ENCODE measurements at regions not wholly inside any gene's neighbourhood (a gene's known extent, or its start where the extent isn't known, plus 50 kb on each side); places are given as distances from the start of the nearest gene placed in this dataset.

- 100% methylated on average over 1 of the region's 6 CpGs for WGBS (ENCODE audit: insufficient coverage)
Observed at GRCh38 chr5:68872088-68872839, 221.6 kb upstream of the SLC30A5 start.

DNA sequence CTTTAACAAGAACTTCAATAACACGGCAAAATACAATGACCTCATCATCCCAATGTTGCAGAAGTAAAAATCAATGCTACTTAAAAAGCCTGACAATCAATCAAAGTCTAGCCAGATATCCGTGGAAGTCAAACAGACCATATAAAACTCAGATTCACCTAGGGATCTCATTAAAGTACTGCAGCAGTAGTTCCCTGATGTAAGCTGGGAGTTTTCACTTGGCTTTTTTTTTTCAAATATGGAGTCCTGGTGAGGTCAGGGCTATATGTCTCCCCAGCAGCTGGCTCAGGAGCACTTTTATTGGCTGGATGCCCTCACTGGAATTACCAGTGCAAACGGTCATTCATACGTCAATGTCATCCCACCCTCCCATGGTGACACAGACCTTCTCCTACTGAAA is 220.6 kb upstream of the SLC30A5 start:
- Histone ChIP-seq H3K9me3 (replicated peaks in 1 of 2; ENCODE audit: control insufficient read depth in 1 of 2, insufficient read depth in 1 of 2, low read length in 2 of 2) (no peaks in the 10 kb centered on the region), H3K27ac (ENCODE audit: low read depth in 1 of 2, low read length in 2 of 2) (no peak overlapping the region), H2AFZ (ENCODE audit: insufficient read depth, low read depth, low read length, poor library complexity, severe bottlenecking) (no peak overlapping the region), H3K4me2 (replicated peaks; ENCODE audit: extremely low read depth, low read length, poor library complexity, severe bottlenecking) (no peak overlapping the region), H3K27me3 (ENCODE audit: control insufficient read depth in 2 of 2, insufficient read depth in 2 of 2, low read length in 2 of 2) (no peaks in the 10 kb centered on the region), H3K4me1 (ENCODE audit: control insufficient read depth in 1 of 2, insufficient read depth in 2 of 2, low read length in 2 of 2) (no peaks in the 10 kb centered on the region), H3K79me2 (ENCODE audit: insufficient read depth, low read length) (no peaks in the 10 kb centered on the region), H3K36me3 (replicated peaks in 1 of 2; ENCODE audit: control insufficient read depth in 1 of 2, insufficient read depth in 2 of 2, low read length in 2 of 2) (no peaks in the 10 kb centered on the region), H3K9ac (ENCODE audit: insufficient read depth, low read length, poor library complexity, severe bottlenecking) (no peak overlapping the region), H4K20me1 (ENCODE audit: insufficient read depth, low read length) (no peaks in the 10 kb centered on the region), H3K4me3 (replicated peaks in 1 of 3; ENCODE audit: low read depth in 2 of 3, low read length in 3 of 3) (no peak overlapping the region)
- no peaks in the 10 kb centered on the region for H3K36me3 Mint-ChIP-seq
- H3K9me3 Mint-ChIP-seq: peaks cover 0 to 5% (median 1%) of the 10 kb centered on the region in 7 donors
- H3K4me1 Mint-ChIP-seq: no peaks in the 10 kb centered on the region
- no peak overlapping the region for H3K4me3 Mint-ChIP-seq
- no CpG with 5 or more reads among the region's 4 CpGs for WGBS (ENCODE audit: insufficient coverage)
- H3K27ac Mint-ChIP-seq: no peak overlapping the region
- TF ChIP-seq CTCF (IDR thresholded peaks at IDR 0.05): no peak
- H3K27me3 Mint-ChIP-seq (ENCODE audit: low read depth in 3 of 3): peaks cover 0 to 2% (median 0%) of the 10 kb centered on the region in 3 donors
- no peak for DNase-seq
- intact Hi-C loops (cut with micrococcal nuclease): no loop called here

More at GRCh38 chr5:68872088-68872839, 221.6 kb upstream of the SLC30A5 start:
- no peak overlapping the region for H3K4me3 Mint-ChIP-seq
- no peak for DNase-seq
- H4K20me1 ChIP-seq (ENCODE audit: insufficient read depth, low read length): no peaks in the 10 kb centered on the region
- no peak overlapping the region for H3K9ac ChIP-seq (ENCODE audit: insufficient read depth, low read length, poor library complexity, severe bottlenecking)
- no peaks in the 10 kb centered on the region for H3K4me1 Mint-ChIP-seq
- H3K36me3 Mint-ChIP-seq: no peaks in the 10 kb centered on the region
- no peaks in the 10 kb centered on the region for H3K27me3 ChIP-seq (ENCODE audit: control insufficient read depth in 2 of 2, insufficient read depth in 2 of 2, low read length in 2 of 2)
- no peaks in the 10 kb centered on the region for H3K79me2 ChIP-seq (ENCODE audit: insufficient read depth, low read length)
- H3K27me3 Mint-ChIP-seq (ENCODE audit: low read depth in 3 of 3): peaks cover 0 to 2% (median 1%) of the 10 kb centered on the region in 3 donors
- no peaks in the 10 kb centered on the region for H3K4me1 ChIP-seq (ENCODE audit: control insufficient read depth in 1 of 2, insufficient read depth in 2 of 2, low read length in 2 of 2)
- H3K36me3 ChIP-seq (replicated peaks in 1 of 2; ENCODE audit: control insufficient read depth in 1 of 2, insufficient read depth in 2 of 2, low read length in 2 of 2): no peaks in the 10 kb centered on the region
- no peak overlapping the region for H2AFZ ChIP-seq (ENCODE audit: insufficient read depth, low read depth, low read length, poor library complexity, severe bottlenecking)
- H3K27ac Mint-ChIP-seq: no peak overlapping the region
- H3K4me3 ChIP-seq (replicated peaks in 1 of 3; ENCODE audit: low read depth in 2 of 3, low read length in 3 of 3): no peak overlapping the region
- H3K9me3 ChIP-seq (replicated peaks in 1 of 2; ENCODE audit: control insufficient read depth in 1 of 2, insufficient read depth in 1 of 2, low read length in 2 of 2): no peaks in the 10 kb centered on the region
- TF ChIP-seq CTCF (IDR thresholded peaks at IDR 0.05): no peak
- H3K9me3 Mint-ChIP-seq: peaks cover 0 to 5% (median 1%) of the 10 kb centered on the region in 7 donors
- no peak overlapping the region for H3K4me2 ChIP-seq (replicated peaks; ENCODE audit: extremely low read depth, low read length, poor library complexity, severe bottlenecking)
- no peak overlapping the region for H3K27ac ChIP-seq (ENCODE audit: low read depth in 1 of 2, low read length in 2 of 2)
- intact Hi-C loops (cut with micrococcal nuclease): no loop called here

All from CD14-positive monocyte (primary cell).